CD14-positive monocyte (primary cell): ENCODE measurements at regions not wholly inside any gene's neighbourhood (a gene's known extent, or its start where the extent isn't known, plus 50 kb on each side); places are given as distances from the start of the nearest gene placed in this dataset.

ENCODE experiments used
- DNase-seq, 3 donors: peaks; one replicate each; pipeline ENCODE4 v3.0.0-alpha.2; 2011 to 2022
- H2AFZ ChIP-seq: 2 replicates; pipeline ENCODE4 v1.6.0; 2012; ENCODE audit warnings: mild to moderate bottlenecking, low read depth, low read length, inconsistent platforms; ENCODE audit not compliant: insufficient read depth, poor library complexity, severe bottlenecking
- H3K27ac ChIP-seq, 2 donors: 1 replicate in 1 of 2; 2 replicates in 1 of 2; pipeline ENCODE4 v1.5.1; 2012 to 2013; ENCODE audit warnings: low read length in 2 of 2, control low read depth in 1 of 2, inconsistent platforms in 1 of 2, low read depth in 1 of 2, mild to moderate bottlenecking in 1 of 2
- H3K27me3 ChIP-seq, 2 donors: one replicate each; pipeline versions ENCODE4 v1.6.0 to v1.6.1; 2011 to 2013; ENCODE audit warnings: low read length in 2 of 2; ENCODE audit not compliant: control insufficient read depth in 2 of 2, insufficient read depth in 2 of 2
- H3K36me3 ChIP-seq, 2 donors: replicated peaks in 1 of 2; 1 replicate in 1 of 2; 2 replicates in 1 of 2; pipeline versions ENCODE4 v1.5.1 to v1.6.1; 2012 to 2013; ENCODE audit warnings: low read length in 2 of 2, control low read depth in 1 of 2, inconsistent platforms in 1 of 2, mild to moderate bottlenecking in 1 of 2; ENCODE audit not compliant: insufficient read depth in 2 of 2, control insufficient read depth in 1 of 2
- H3K4me1 ChIP-seq, 2 donors: 1 replicate in 1 of 2; 2 replicates in 1 of 2; pipeline versions ENCODE4 v1.5.1 to v1.6.1; 2012 to 2013; ENCODE audit warnings: low read length in 2 of 2, control low read depth in 1 of 2, inconsistent platforms in 1 of 2, mild to moderate bottlenecking in 1 of 2, moderate library complexity in 1 of 2; ENCODE audit not compliant: insufficient read depth in 2 of 2, control insufficient read depth in 1 of 2
- H3K4me2 ChIP-seq: replicated peaks from 2 replicates; pipeline ENCODE3; 2012; ENCODE audit warnings: low read length, moderate library complexity, mild to moderate bottlenecking; ENCODE audit not compliant: poor library complexity, severe bottlenecking; ENCODE audit errors: extremely low read depth
- H3K4me3 ChIP-seq, 3 experiments: fragments of 200-600 bp in 1 of 3; sonication (generic) in 1 of 3; replicated peaks in 1 of 3; 1 replicate in 2 of 3; 2 replicates in 1 of 3; pipeline ENCODE4 v1.5.1; 2011 to 2013; ENCODE audit warnings: low read length in 3 of 3, mild to moderate bottlenecking in 3 of 3, control low read depth in 2 of 3, low read depth in 2 of 3, inconsistent platforms in 1 of 3, moderate library complexity in 1 of 3
- H3K79me2 ChIP-seq: 2 replicates; pipeline ENCODE4 v1.6.0; 2012; ENCODE audit warnings: mild to moderate bottlenecking, control low read depth, inconsistent platforms, low read length, moderate library complexity; ENCODE audit not compliant: insufficient read depth
- H3K9ac ChIP-seq: 2 replicates; pipeline ENCODE4 v1.6.0; 2017; ENCODE audit warnings: low read length, mild to moderate bottlenecking; ENCODE audit not compliant: insufficient read depth, poor library complexity, severe bottlenecking
- H3K9me3 ChIP-seq, 2 donors: replicated peaks in 1 of 2; 1 replicate in 1 of 2; 2 replicates in 1 of 2; pipeline versions ENCODE4 v1.5.1 to v1.6.1; 2012 to 2013; ENCODE audit warnings: low read length in 2 of 2, control low read depth in 1 of 2; ENCODE audit not compliant: control insufficient read depth in 1 of 2, insufficient read depth in 1 of 2
- H4K20me1 ChIP-seq: 2 replicates; pipeline ENCODE4 v1.6.0; 2012; ENCODE audit warnings: mild to moderate bottlenecking, low read length, control low read depth, moderate library complexity; ENCODE audit not compliant: insufficient read depth
- H3K27ac Mint-ChIP-seq, 7 donors: one replicate each; pipeline ENCODE4 v1.8.0; 2020; ENCODE audit warnings: mild to moderate bottlenecking in 7 of 7, mixed read lengths in 7 of 7, moderate library complexity in 6 of 7, inconsistent platforms in 2 of 7
- H3K27me3 Mint-ChIP-seq, 3 donors: one replicate each; pipeline ENCODE4 v1.8.0; 2021 to 2022; ENCODE audit warnings: low read depth in 3 of 3, mild to moderate bottlenecking in 3 of 3, mixed read lengths in 3 of 3, moderate library complexity in 3 of 3, inconsistent platforms in 1 of 3
- H3K36me3 Mint-ChIP-seq, 2 donors: one replicate each; pipeline ENCODE4 v1.8.0; 2020; ENCODE audit warnings: mixed read lengths in 2 of 2, inconsistent platforms in 1 of 2, mild to moderate bottlenecking in 1 of 2
- H3K4me1 Mint-ChIP-seq: one replicate; pipeline ENCODE4 v1.8.0; 2020; ENCODE audit warnings: mild to moderate bottlenecking, mixed read lengths
- H3K4me3 Mint-ChIP-seq, 2 donors: one replicate each; pipeline ENCODE4 v1.8.0; 2020; ENCODE audit warnings: mild to moderate bottlenecking in 2 of 2, mixed read lengths in 2 of 2, moderate library complexity in 1 of 2
- H3K9me3 Mint-ChIP-seq, 7 donors: one replicate each; pipeline ENCODE4 v1.8.0; 2020 to 2022; ENCODE audit warnings: mixed read lengths in 7 of 7, mild to moderate bottlenecking in 6 of 7, moderate library complexity in 6 of 7, inconsistent platforms in 2 of 7
- CTCF ChIP-seq: fragments of 200-600 bp; IDR thresholded peaks from one replicate; pipeline ENCODE4 v1.8.0; 2022; ENCODE audit warnings: antibody characterized with exemption, mild to moderate bottlenecking
- WGBS: methylation state at CpG from one replicate; pipeline ENCODE4 v1.1.5; 2013; ENCODE audit warnings: missing lambda C conversion rate; ENCODE audit not compliant: insufficient coverage; 5-methylcytosine and 5-hydroxymethylcytosine counted together
- intact Hi-C, 2 donors: fragments of 100-400 bp; cut with micrococcal nuclease; formaldehyde crosslinking; loops; one replicate each; pipeline versions ENCODE4 v1.15.0 to v1.15.1; 2023

- Histone ChIP-seq H3K36me3 (no peaks in the 10 kb centered on the region), H3K79me2 (no peaks in the 10 kb centered on the region), H3K27me3 (no peaks in the 10 kb centered on the region), H3K4me2 (no peak overlapping the region), H3K4me1 (no peaks in the 10 kb centered on the region), H2AFZ (no peak overlapping the region), H3K27ac (no peak overlapping the region), H4K20me1 (no peaks in the 10 kb centered on the region), H3K9me3 (peaks cover 0 to 11% of the 10 kb centered on the region in 2 donors), H3K9ac (no peak overlapping the region), H3K4me3 (no peak overlapping the region)
- Mint-ChIP-seq H3K9me3 (peaks cover 0 to 8% (median 2%) of the 10 kb centered on the region in 7 donors), H3K36me3 (no peaks in the 10 kb centered on the region), H3K27ac (no peak overlapping the region), H3K27me3 (no peaks in the 10 kb centered on the region), H3K4me1 (no peaks in the 10 kb centered on the region), H3K4me3 (no peak overlapping the region)
- DNase-seq, result no peak
- intact Hi-C loops, result no loop called here
- TF ChIP-seq CTCF, result no peak
- 100% methylated on average over 1 of the region's 3 CpGs for WGBS
Measured at GRCh38 chr18:40387130-40387787, 1567.8 kb upstream of the PIK3C3 start.

- intact Hi-C loops, result no loop called here
- TF ChIP-seq CTCF, result no peak
- H3K4me3 Mint-ChIP-seq, result no peak overlapping the region
Measured at GRCh38 chr18:40382197-40382596, 1572.8 kb upstream of the PIK3C3 start.

More at GRCh38 chr18:40382197-40382596, 1572.8 kb upstream of the PIK3C3 start:
- WGBS, result no CpG with 5 or more reads among the region's 2 CpGs
- no peaks in the 10 kb centered on the region for H3K79me2 ChIP-seq
- H3K4me3 ChIP-seq, result no peak overlapping the region
- H4K20me1 ChIP-seq, result no peaks in the 10 kb centered on the region
- H3K4me2 ChIP-seq, result no peak overlapping the region
- H3K9ac ChIP-seq, result no peak overlapping the region
- H2AFZ ChIP-seq, result no peak overlapping the region
- no peaks in the 10 kb centered on the region for H3K36me3 Mint-ChIP-seq
- no peaks in the 10 kb centered on the region for H3K4me1 Mint-ChIP-seq
- no peaks in the 10 kb centered on the region for H3K36me3 ChIP-seq
- H3K4me1 ChIP-seq, result no peaks in the 10 kb centered on the region
- no peak overlapping the region for H3K27ac Mint-ChIP-seq
- H3K27ac ChIP-seq, result no peak overlapping the region
- H3K9me3 ChIP-seq, result no peaks in the 10 kb centered on the region
- no peaks in the 10 kb centered on the region for H3K27me3 Mint-ChIP-seq
- H3K27me3 ChIP-seq, result no peaks in the 10 kb centered on the region
- peaks cover 0 to 6% (median 2%) of the 10 kb centered on the region in 7 donors for H3K9me3 Mint-ChIP-seq
- DNase-seq, result no peak
